ENCODE measurements at regions not wholly inside any gene's neighbourhood (a gene's known extent, or its start where the extent isn't known, plus 50 kb on each side); places are given as distances from the start of the nearest gene placed in this dataset.

DNA sequence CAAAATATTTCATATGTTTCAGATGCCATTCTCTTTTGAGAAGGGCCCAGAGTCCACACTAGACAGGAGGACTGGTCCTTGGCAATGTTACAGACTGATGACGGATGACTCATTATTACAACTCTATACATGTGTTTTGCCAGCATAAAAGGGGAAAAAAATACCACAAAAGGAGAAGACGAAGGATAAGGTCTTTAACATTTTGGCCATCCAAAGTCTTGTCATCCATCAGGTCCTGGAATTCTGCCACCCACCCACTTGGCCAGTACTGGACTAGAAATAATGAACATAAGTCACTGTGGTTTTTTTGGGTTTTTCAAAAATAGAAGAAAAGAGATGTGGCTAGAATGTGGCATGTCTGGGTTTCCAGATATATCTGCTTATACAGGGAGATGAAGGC lies 57.7 kb upstream of the BDNF start:
- TF ChIP-seq SP1 (IDR thresholded peaks at IDR 0.05), result no peak
- TF ChIP-seq SUZ12 (IDR thresholded peaks at IDR 0.05), result no peak
- no peak for TF ChIP-seq BHLHE40 (IDR thresholded peaks at IDR 0.05; ENCODE audit: borderline replicate concordance)
- no peak for TF ChIP-seq ARNT (IDR thresholded peaks at IDR 0.05)
- no peak for TF ChIP-seq HDGF (IDR thresholded peaks at IDR 0.05; ENCODE audit: borderline replicate concordance)
- TF ChIP-seq NFRKB (IDR thresholded peaks at IDR 0.05), result no peak
- no peak for TF ChIP-seq FOXM1 (IDR thresholded peaks at IDR 0.05; ENCODE audit: borderline replicate concordance)
- TF ChIP-seq, protein P1, sequence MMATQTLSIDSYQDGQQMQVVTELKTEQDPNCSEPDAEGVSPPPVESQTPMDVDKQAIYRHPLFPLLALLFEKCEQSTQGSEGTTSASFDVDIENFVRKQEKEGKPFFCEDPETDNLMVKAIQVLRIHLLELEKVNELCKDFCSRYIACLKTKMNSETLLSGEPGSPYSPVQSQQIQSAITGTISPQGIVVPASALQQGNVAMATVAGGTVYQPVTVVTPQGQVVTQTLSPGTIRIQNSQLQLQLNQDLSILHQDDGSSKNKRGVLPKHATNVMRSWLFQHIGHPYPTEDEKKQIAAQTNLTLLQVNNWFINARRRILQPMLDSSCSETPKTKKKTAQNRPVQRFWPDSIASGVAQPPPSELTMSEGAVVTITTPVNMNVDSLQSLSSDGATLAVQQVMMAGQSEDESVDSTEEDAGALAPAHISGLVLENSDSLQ (IDR thresholded peaks at IDR 0.05), result no peak
- TF ChIP-seq TARDBP (IDR thresholded peaks at IDR 0.05), result no peak
- no peak for TF ChIP-seq FOXA1 (IDR thresholded peaks at IDR 0.05)
